ENCODE measurements at regions not wholly inside any gene's neighbourhood (a gene's known extent, or its start where the extent isn't known, plus 50 kb on each side); places are given as distances from the start of the nearest gene placed in this dataset.

DNA sequence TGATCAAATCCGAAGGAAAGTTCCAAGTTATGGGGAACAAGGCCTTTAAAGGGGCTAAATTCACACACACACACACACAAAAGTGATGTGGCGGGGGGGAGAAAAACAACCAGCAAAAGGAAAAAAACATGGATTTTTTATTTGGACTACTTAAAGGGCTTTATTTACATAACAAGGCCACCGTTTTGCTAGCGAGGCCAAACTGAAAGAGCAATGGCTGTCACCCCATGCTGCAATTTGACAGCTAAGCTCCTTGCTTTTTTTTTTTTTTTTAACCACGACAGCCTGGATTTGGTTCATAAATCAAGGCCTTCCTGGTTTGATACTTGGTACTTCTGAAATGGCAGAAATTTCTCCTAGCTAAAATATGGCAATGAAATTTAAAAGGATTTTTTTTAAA lies 99.6 kb upstream of the PTCHD1 start:
- DNase-seq (ENCODE audit: low spot score in 2 of 2), result no peak
- no peaks in the 10 kb centered on the region for H3K36me3 ChIP-seq

DNA sequence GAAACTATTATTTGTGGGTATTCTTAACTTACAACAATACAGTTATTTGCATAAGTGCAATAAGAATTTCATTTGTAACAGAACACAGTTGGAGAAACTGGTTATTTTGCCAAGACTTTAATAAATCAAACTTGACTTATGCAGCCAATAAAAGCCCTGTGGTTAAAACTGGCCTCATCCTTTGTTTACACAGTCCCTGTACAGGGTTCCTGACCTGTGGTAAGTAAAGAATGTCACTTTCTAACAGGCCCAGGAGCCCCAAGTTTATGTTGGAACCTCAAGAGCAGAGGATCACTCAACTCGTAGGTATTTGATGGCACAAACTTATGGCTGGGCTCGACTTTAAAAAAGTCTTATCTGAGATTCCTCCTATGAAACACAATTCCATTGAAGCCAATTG lies 88.6 kb upstream of the PTCHD1 start:
- Histone ChIP-seq H3K27ac (no peak overlapping the region), H3K27me3 (no peaks in the 10 kb centered on the region), H3K4me3 (no peak overlapping the region), H3K4me1 (no peaks in the 10 kb centered on the region), H3K36me3 (no peaks in the 10 kb centered on the region), H3K9me3 (peaks cover 0 to 16% of the 10 kb centered on the region in 2 donors)
- DNase-seq (ENCODE audit: low spot score in 2 of 2), result no peak
- TF ChIP-seq, protein P1, sequence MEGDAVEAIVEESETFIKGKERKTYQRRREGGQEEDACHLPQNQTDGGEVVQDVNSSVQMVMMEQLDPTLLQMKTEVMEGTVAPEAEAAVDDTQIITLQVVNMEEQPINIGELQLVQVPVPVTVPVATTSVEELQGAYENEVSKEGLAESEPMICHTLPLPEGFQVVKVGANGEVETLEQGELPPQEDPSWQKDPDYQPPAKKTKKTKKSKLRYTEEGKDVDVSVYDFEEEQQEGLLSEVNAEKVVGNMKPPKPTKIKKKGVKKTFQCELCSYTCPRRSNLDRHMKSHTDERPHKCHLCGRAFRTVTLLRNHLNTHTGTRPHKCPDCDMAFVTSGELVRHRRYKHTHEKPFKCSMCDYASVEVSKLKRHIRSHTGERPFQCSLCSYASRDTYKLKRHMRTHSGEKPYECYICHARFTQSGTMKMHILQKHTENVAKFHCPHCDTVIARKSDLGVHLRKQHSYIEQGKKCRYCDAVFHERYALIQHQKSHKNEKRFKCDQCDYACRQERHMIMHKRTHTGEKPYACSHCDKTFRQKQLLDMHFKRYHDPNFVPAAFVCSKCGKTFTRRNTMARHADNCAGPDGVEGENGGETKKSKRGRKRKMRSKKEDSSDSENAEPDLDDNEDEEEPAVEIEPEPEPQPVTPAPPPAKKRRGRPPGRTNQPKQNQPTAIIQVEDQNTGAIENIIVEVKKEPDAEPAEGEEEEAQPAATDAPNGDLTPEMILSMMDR (IDR thresholded peaks at IDR 0.05), result no peak
- TF ChIP-seq POLR2A (IDR thresholded peaks at IDR 0.05) (no peak), POLR2AphosphoS5 (IDR thresholded peaks at IDR 0.05) (no peak)
- intact Hi-C loops (cut with DNase I; ENCODE audit: low total_unique reads), result no loop called here

More for the DNA sequence above, 99.6 kb upstream of the PTCHD1 start:
- Histone ChIP-seq H3K27ac (no peak overlapping the region), H3K4me3 (no peak overlapping the region), H3K4me1 (no peaks in the 10 kb centered on the region), H3K9me3 (no peaks in the 10 kb centered on the region), H3K27me3 (peaks cover 0 to 4% of the 10 kb centered on the region in 2 donors)
- TF ChIP-seq, protein P1 (IDR thresholded peaks at IDR 0.05), result no peak
- TF ChIP-seq POLR2AphosphoS5 (IDR thresholded peaks at IDR 0.05), result no peak
- TF ChIP-seq POLR2A (IDR thresholded peaks at IDR 0.05), result no peak
- intact Hi-C loops (cut with DNase I; ENCODE audit: low total_unique reads), result no loop called here

- H3K4me1 ChIP-seq, result no peaks in the 10 kb centered on the region
- H3K27ac ChIP-seq, result no peak overlapping the region
- TF ChIP-seq POLR2AphosphoS5 (IDR thresholded peaks at IDR 0.05), result no peak
- no peak for TF ChIP-seq POLR2A (IDR thresholded peaks at IDR 0.05)
- TF ChIP-seq, protein P1 (IDR thresholded peaks at IDR 0.05), result no peak
- no peak for DNase-seq (ENCODE audit: low spot score in 2 of 2)
- no peaks in the 10 kb centered on the region for H3K36me3 ChIP-seq
- intact Hi-C loops (cut with DNase I; ENCODE audit: low total_unique reads), result no loop called here
- no peaks in the 10 kb centered on the region for H3K27me3 ChIP-seq
- no peak overlapping the region for H3K4me3 ChIP-seq
- peaks cover 0 to 21% of the 10 kb centered on the region in 2 donors for H3K9me3 ChIP-seq
These were observed 86.5 kb upstream of the PTCHD1 start for GRCh38 chrX:23248187-23248586.

DNA sequence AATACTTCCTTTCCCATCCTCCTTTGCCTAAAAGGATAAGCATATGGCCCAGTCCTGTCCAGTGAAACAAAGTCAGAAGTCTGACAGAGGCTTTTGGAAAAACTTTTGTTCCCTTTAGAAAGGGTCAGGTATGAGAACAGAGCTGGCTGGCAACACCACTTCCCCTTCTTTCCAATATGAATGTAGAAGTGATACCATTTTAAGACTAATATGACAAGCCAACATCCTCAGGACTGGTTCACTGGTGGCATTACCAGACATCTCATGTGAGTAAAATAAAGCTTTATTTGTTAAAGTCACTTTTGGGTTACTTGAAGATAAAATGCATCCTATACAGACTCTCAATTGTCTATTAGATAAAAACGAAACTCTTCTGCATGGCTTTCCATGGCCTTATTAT lies 83.6 kb upstream of the PTCHD1 start:
- no peaks in the 10 kb centered on the region for H3K4me1 ChIP-seq
- peaks cover 0 to 16% of the 10 kb centered on the region in 2 donors for H3K9me3 ChIP-seq
- intact Hi-C loops (cut with DNase I; ENCODE audit: low total_unique reads), result no loop called here
- no peaks in the 10 kb centered on the region for H3K27me3 ChIP-seq
- H3K27ac ChIP-seq, result no peak overlapping the region
- no peak for DNase-seq (ENCODE audit: low spot score in 2 of 2)
- H3K36me3 ChIP-seq, result no peaks in the 10 kb centered on the region
- TF ChIP-seq, protein P1 (IDR thresholded peaks at IDR 0.05), result no peak
- TF ChIP-seq POLR2AphosphoS5 (IDR thresholded peaks at IDR 0.05), result no peak
- TF ChIP-seq POLR2A (IDR thresholded peaks at IDR 0.05), result no peak
- no peak overlapping the region for H3K4me3 ChIP-seq

DNA sequence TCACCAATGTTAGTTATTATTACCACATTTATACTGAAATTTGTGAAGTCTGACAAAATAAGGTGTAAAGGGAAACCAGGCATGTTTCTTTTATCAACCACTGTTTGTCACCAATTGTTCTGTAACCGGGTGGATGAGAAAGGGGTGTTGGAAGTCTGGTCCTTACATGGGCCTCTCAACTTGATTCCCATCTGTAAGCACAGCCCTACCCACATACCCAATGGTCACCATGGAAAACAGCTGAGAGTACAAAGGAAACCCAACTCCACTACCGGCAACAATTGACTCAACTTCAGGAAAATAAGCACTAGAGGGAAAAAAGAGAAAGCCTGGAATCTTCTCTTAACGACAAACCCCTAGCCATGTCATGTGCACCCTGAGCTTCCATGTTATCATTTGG lies 70.8 kb upstream of the PTCHD1 start:
- TF ChIP-seq POLR2A (IDR thresholded peaks at IDR 0.05) (no peak), POLR2AphosphoS5 (IDR thresholded peaks at IDR 0.05) (no peak)
- TF ChIP-seq, protein P1 (IDR thresholded peaks at IDR 0.05), result no peak
- H3K9me3 ChIP-seq, result peaks cover 0 to 12% of the 10 kb centered on the region in 2 donors
- H3K27me3 ChIP-seq, result no peaks in the 10 kb centered on the region
- H3K4me3 ChIP-seq, result no peak overlapping the region
- intact Hi-C loops (cut with DNase I; ENCODE audit: low total_unique reads), result no loop called here
- no peaks in the 10 kb centered on the region for H3K36me3 ChIP-seq
- no peaks in the 10 kb centered on the region for H3K4me1 ChIP-seq
- DNase-seq (ENCODE audit: low spot score in 2 of 2), result no peak
- H3K27ac ChIP-seq, result no peak overlapping the region

Data from breast epithelium (tissue), 4 donors.